C4-2B (cell line): ENCODE measurements at regions not wholly inside any gene's neighbourhood (a gene's known extent, or its start where the extent isn't known, plus 50 kb on each side); places are given as distances from the start of the nearest gene placed in this dataset.
"Not testable (repeated sequence)": the region's sequence is repeated elsewhere in the genome, so short reads cannot be mapped to it uniquely, and the experiment has no call there.

ENCODE experiments used
- H3K27ac ChIP-seq: fragments of 450-650 bp; 2 replicates; pipeline ENCODE4 v1.5.1; 2017
- ZFX ChIP-seq: fragments of 450-650 bp; IDR thresholded peaks from 2 replicates; pipeline ENCODE4 v1.6.1; 2017
- TF ChIP-seq, protein P1 (sequence below): fragments of 450-650 bp; conservative IDR thresholded peaks from 2 replicates; pipeline ENCODE4 v1.5.1; 2017; ENCODE audit warnings: mild to moderate bottlenecking

DNA sequence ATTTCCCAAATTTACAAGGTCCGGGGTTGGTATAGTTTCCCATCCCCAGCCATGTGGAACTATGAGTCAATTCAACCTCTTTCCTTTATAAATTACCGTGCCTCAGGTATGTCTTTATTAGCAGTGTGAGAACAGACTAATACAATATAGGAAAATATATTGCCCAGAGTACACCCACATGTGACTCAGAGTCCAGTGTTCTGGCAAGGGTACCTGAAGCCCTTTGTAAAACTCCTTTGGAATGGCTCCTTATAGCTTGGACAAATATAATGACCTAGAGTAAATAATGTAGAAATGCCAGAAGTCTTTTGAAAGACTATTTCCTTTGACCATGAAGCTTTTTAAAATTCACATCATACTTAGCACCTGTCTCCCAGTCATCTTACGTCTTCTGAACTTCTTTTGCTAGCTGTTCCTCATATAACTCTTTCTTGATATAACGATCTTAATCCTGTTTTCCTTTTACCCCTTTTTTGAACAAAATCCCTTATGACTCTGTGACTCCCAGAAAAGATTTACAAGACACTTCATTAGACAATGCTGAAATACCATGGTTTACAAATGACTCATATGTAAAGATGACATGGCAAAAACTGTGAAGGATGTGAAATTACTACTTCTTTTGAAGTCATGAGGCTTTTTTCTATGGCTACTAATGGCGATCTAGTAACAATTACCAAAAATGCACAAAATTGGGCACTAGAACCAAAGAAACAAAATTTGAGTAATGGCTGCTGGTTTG, 408.9 kb downstream of the NAP1L3 start:
- H3K27ac ChIP-seq: no peak overlapping the region

DNA sequence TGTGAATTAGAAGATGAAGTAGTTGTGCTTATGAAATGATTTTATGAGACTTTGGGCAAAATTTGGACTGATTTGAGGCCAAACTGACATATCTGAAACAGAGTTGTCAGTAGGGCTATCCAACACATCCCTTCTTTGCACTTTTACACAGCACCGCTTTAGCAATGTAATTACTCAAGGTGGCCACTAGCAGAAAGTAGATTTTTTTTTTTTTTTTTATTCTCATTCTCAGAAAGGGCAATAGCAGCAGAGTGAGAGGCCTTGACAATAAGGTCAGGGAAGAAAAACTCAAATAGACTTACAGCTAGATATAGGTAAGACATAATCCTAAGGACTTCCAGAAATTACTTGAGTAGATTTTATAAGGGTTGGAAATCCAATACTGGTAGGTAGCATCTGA, 414.3 kb downstream of the NAP1L3 start:
- H3K27ac ChIP-seq: no peak overlapping the region
- TF ChIP-seq, protein P1, sequence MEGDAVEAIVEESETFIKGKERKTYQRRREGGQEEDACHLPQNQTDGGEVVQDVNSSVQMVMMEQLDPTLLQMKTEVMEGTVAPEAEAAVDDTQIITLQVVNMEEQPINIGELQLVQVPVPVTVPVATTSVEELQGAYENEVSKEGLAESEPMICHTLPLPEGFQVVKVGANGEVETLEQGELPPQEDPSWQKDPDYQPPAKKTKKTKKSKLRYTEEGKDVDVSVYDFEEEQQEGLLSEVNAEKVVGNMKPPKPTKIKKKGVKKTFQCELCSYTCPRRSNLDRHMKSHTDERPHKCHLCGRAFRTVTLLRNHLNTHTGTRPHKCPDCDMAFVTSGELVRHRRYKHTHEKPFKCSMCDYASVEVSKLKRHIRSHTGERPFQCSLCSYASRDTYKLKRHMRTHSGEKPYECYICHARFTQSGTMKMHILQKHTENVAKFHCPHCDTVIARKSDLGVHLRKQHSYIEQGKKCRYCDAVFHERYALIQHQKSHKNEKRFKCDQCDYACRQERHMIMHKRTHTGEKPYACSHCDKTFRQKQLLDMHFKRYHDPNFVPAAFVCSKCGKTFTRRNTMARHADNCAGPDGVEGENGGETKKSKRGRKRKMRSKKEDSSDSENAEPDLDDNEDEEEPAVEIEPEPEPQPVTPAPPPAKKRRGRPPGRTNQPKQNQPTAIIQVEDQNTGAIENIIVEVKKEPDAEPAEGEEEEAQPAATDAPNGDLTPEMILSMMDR: 0 out of 2 replicates have a peak, but pooled peaks have one; percentile 14
- TF ChIP-seq ZFX: no peak

More for the DNA sequence above, 408.9 kb downstream of the NAP1L3 start:
- TF ChIP-seq, protein P1: no peak
- no peak for TF ChIP-seq ZFX

DNA sequence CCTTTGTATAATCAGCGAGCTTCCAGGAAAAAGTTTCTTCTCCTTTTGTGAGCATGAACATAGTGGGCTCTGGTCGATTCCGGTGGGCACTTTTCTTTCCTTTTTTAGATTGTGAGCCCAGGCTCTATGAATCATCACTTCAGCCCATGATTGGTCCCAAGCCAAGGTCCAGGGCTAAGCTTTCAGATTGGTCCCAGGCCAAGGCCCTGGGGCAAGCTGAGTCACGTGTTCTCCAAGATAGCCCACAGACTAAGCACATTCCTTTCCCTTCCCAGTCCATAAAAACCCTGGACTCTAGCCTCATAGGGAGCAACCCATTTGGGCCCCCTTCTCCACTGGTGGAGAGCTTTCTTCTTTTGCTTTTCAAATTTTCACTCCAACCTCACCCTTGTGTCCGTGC, 430.5 kb downstream of the NAP1L3 start:
- H3K27ac ChIP-seq: no peak overlapping the region
- TF ChIP-seq, protein P1: no peak
- TF ChIP-seq ZFX: no peak

- H3K27ac ChIP-seq: not testable (repeated sequence)
Measured at GRCh38 chrX:93235494-93236256, 437.7 kb downstream of the NAP1L3 start.

DNA sequence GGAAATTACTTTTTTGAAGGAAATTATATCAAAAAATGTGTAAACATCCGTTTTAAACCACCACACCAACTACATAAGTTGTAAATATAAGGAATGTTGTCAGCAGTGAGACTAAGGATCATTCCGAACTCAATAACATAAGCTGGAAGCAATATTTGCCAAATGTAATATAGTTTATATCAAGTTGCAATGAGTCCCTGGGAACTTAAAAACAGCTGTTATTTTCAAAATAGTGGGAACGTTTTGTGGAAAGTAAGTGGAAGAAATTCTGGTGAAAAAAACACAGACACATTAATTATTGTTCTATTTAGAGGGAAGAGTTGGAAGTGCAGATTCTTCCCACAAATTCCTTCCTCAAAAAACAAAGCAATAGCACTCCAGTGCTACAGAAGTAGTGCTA, 444.3 kb downstream of the NAP1L3 start:
- no peak for TF ChIP-seq ZFX

More for the DNA sequence above, 444.3 kb downstream of the NAP1L3 start:
- no peak overlapping the region for H3K27ac ChIP-seq
